C4-2B (cell line): ENCODE measurements at regions not wholly inside any gene's neighbourhood (a gene's known extent, or its start where the extent isn't known, plus 50 kb on each side); places are given as distances from the start of the nearest gene placed in this dataset.

Experiments used
- CTCF ChIP-seq: fragments of 450-650 bp; conservative IDR thresholded peaks from 2 replicates; pipeline ENCODE4 v1.5.1; 2017; ENCODE audit warnings: mild to moderate bottlenecking
- ZFX ChIP-seq: fragments of 450-650 bp; IDR thresholded peaks from 2 replicates; pipeline ENCODE4 v1.6.1; 2017

GRCh38 chr2:204363513-204363912, 181.8 kb upstream of the PARD3B start:
- TF ChIP-seq CTCF: no peak
- no peak for TF ChIP-seq ZFX
